ENCODE measurements at regions not wholly inside any gene's neighbourhood (a gene's known extent, or its start where the extent isn't known, plus 50 kb on each side); places are given as distances from the start of the nearest gene placed in this dataset.

- H3K9ac ChIP-seq (ENCODE audit: low read length): no peak overlapping the region
- H3K4me2 ChIP-seq (ENCODE audit: low read depth, low read length): no peak overlapping the region
- no peak overlapping the region for H2AFZ ChIP-seq (ENCODE audit: low read length)
- DNase-seq: no peak
- no peak overlapping the region for H3K4me3 ChIP-seq (ENCODE audit: low read length)
- H3K9me3 ChIP-seq (replicated peaks; ENCODE audit: insufficient read depth, low read length): no peaks in the 10 kb centered on the region
- no peaks in the 10 kb centered on the region for H3K36me3 ChIP-seq (replicated peaks; ENCODE audit: insufficient read depth, low read length)
- no peaks in the 10 kb centered on the region for H3K4me1 ChIP-seq (ENCODE audit: low read length)
- no peaks in the 10 kb centered on the region for H3F3A ChIP-seq (ENCODE audit: insufficient read depth, low read length)
- no peaks in the 10 kb centered on the region for H3K79me2 ChIP-seq (ENCODE audit: low read length)
- no peaks in the 10 kb centered on the region for H3K27me3 ChIP-seq (replicated peaks; ENCODE audit: insufficient read depth, low read length)
- TF ChIP-seq EZH2 (optimal IDR thresholded peaks at IDR 0.05; ENCODE audit: low read depth, low read length) (no peak), EZH2phosphoT487 (IDR thresholded peaks at IDR 0.05; ENCODE audit: low read length) (no peak), CTCF (IDR thresholded peaks at IDR 0.05; ENCODE audit: low read length) (no peak)
- no peaks in the 10 kb centered on the region for H3K9me2 ChIP-seq (replicated peaks; ENCODE audit: insufficient read depth, low read length)
- no peaks in the 10 kb centered on the region for H4K20me1 ChIP-seq (ENCODE audit: insufficient read depth, low read length)
- H3K27ac ChIP-seq (ENCODE audit: low read length): no peak overlapping the region
These were observed 90.1 kb downstream of the PXDC1 start for GRCh38 chr6:3661390-3661789.

- Histone ChIP-seq H3K9me2 (replicated peaks; ENCODE audit: insufficient read depth, low read length) (no peaks in the 10 kb centered on the region), H3K9me3 (replicated peaks; ENCODE audit: insufficient read depth, low read length) (no peaks in the 10 kb centered on the region), H3K4me2 (ENCODE audit: low read depth, low read length) (no peak overlapping the region), H3K36me3 (replicated peaks; ENCODE audit: insufficient read depth, low read length) (no peaks in the 10 kb centered on the region), H3K27me3 (replicated peaks; ENCODE audit: insufficient read depth, low read length) (no peaks in the 10 kb centered on the region), H3K4me3 (ENCODE audit: low read length) (no peak overlapping the region), H3K9ac (ENCODE audit: low read length) (no peak overlapping the region), H3K27ac (ENCODE audit: low read length) (no peak overlapping the region), H4K20me1 (ENCODE audit: insufficient read depth, low read length) (no peaks in the 10 kb centered on the region), H2AFZ (ENCODE audit: low read length) (no peak overlapping the region), H3K4me1 (ENCODE audit: low read length) (no peaks in the 10 kb centered on the region), H3F3A (ENCODE audit: insufficient read depth, low read length) (no peaks in the 10 kb centered on the region), H3K79me2 (ENCODE audit: low read length) (no peaks in the 10 kb centered on the region)
- no peak for DNase-seq
- TF ChIP-seq EZH2 (optimal IDR thresholded peaks at IDR 0.05; ENCODE audit: low read depth, low read length): no peak
- no peak for TF ChIP-seq EZH2phosphoT487 (IDR thresholded peaks at IDR 0.05; ENCODE audit: low read length)
- no peak for TF ChIP-seq CTCF (IDR thresholded peaks at IDR 0.05; ENCODE audit: low read length)
These were observed 91.0 kb downstream of the PXDC1 start for GRCh38 chr6:3660473-3660872.

- Histone ChIP-seq H3K9me3 (replicated peaks; ENCODE audit: insufficient read depth, low read length) (no peaks in the 10 kb centered on the region), H2AFZ (ENCODE audit: low read length) (no peak overlapping the region), H3F3A (ENCODE audit: insufficient read depth, low read length) (no peaks in the 10 kb centered on the region), H3K27me3 (replicated peaks; ENCODE audit: insufficient read depth, low read length) (no peaks in the 10 kb centered on the region), H3K4me1 (ENCODE audit: low read length) (no peaks in the 10 kb centered on the region), H3K4me3 (ENCODE audit: low read length) (no peak overlapping the region), H3K27ac (ENCODE audit: low read length) (no peak overlapping the region), H3K79me2 (ENCODE audit: low read length) (no peaks in the 10 kb centered on the region), H4K20me1 (ENCODE audit: insufficient read depth, low read length) (no peaks in the 10 kb centered on the region), H3K9ac (ENCODE audit: low read length) (no peak overlapping the region), H3K9me2 (replicated peaks; ENCODE audit: insufficient read depth, low read length) (no peaks in the 10 kb centered on the region), H3K4me2 (ENCODE audit: low read depth, low read length) (no peak overlapping the region), H3K36me3 (replicated peaks; ENCODE audit: insufficient read depth, low read length) (no peaks in the 10 kb centered on the region)
- no peak for DNase-seq
- TF ChIP-seq CTCF (IDR thresholded peaks at IDR 0.05; ENCODE audit: low read length): no peak
- no peak for TF ChIP-seq EZH2phosphoT487 (IDR thresholded peaks at IDR 0.05; ENCODE audit: low read length)
- no peak for TF ChIP-seq EZH2 (optimal IDR thresholded peaks at IDR 0.05; ENCODE audit: low read depth, low read length)
These were observed 91.8 kb downstream of the PXDC1 start for GRCh38 chr6:3659748-3660147.
